ENCODE measurements at regions not wholly inside any gene's neighbourhood (a gene's known extent, or its start where the extent isn't known, plus 50 kb on each side); places are given as distances from the start of the nearest gene placed in this dataset.

- no peak for TF ChIP-seq CTCF (IDR thresholded peaks at IDR 0.05)
- TF ChIP-seq EZH2 (IDR thresholded peaks at IDR 0.05; ENCODE audit: borderline replicate concordance, insufficient read depth, low read depth, low read length, poor library complexity, severe bottlenecking), result no peak
- Histone ChIP-seq H4K20me1 (ENCODE audit: control insufficient read depth, insufficient read depth, low read length, poor library complexity, severe bottlenecking) (no peaks in the 10 kb centered on the region), H2AFZ (ENCODE audit: insufficient read depth, low read depth, low read length, poor library complexity, severe bottlenecking) (no peak overlapping the region), H3K27me3 (replicated peaks in 1 of 4; ENCODE audit: control extremely low read depth in 1 of 4, control insufficient read depth in 3 of 4, insufficient read depth in 4 of 4, low read length in 3 of 4) (no peaks in the 10 kb centered on the region), H3K9ac (ENCODE audit: low read length) (no peak overlapping the region), H3K4me1 (ENCODE audit: control insufficient read depth in 2 of 2, insufficient read depth in 2 of 2, low read length in 2 of 2) (peaks cover 35 to 37% of the 10 kb centered on the region in 2 donors), H3K9me3 (ENCODE audit: control extremely low read depth in 1 of 3, control insufficient read depth in 2 of 3, insufficient read depth in 1 of 3, low read length in 2 of 3) (no peaks in the 10 kb centered on the region), H3K4me2 (replicated peaks; ENCODE audit: low read depth, low read length, poor library complexity, severe bottlenecking) (no peak overlapping the region), H3K79me2 (ENCODE audit: control insufficient read depth, insufficient read depth, low read length) (peaks cover 4% of the 10 kb centered on the region), H3K36me3 (replicated peaks in 1 of 2; ENCODE audit: control extremely low read depth in 1 of 2, control insufficient read depth in 1 of 2, extremely low read depth in 1 of 2, insufficient read depth in 2 of 2, low read length in 1 of 2) (no peaks in the 10 kb centered on the region), H3K4me3 (ENCODE audit: control extremely low read depth in 1 of 5, extremely low read depth in 1 of 5, insufficient read depth in 1 of 5, low read depth in 2 of 5, low read length in 4 of 5) (no peak overlapping the region), H3K27ac (ENCODE audit: low read length in 2 of 2) (no peak overlapping the region)
- ATAC-seq (ENCODE audit: low read depth) (no peak), DNase-seq (no peak)
- ChIA-PET CTCF (interaction anchor here (0.7 kb wide), 1 partner anchor 223 kb away, joined by 3 read pairs; no protein-coding TSS in a partner anchor), POLR2A (no interaction called here)
- Mint-ChIP-seq H3K4me1 (peaks cover 41% of the 10 kb centered on the region), H3K27me3 (no peaks in the 10 kb centered on the region), H3K9me3 (ENCODE audit: insufficient read depth) (no peaks in the 10 kb centered on the region), H3K4me3 (no peak overlapping the region), H3K27ac (no peak overlapping the region)
- 97% methylated on average over 3 of the region's 8 CpGs for WGBS (ENCODE audit: insufficient coverage)
- intact Hi-C loops (cut with micrococcal nuclease), result no loop called here
Observed at GRCh38 chr15:99481113-99481950, 84.5 kb upstream of the MEF2A start.

- Histone ChIP-seq H3K27ac (ENCODE audit: low read length in 2 of 2) (no peak overlapping the region), H3K36me3 (replicated peaks in 1 of 2; ENCODE audit: control extremely low read depth in 1 of 2, control insufficient read depth in 1 of 2, extremely low read depth in 1 of 2, insufficient read depth in 2 of 2, low read length in 1 of 2) (no peaks in the 10 kb centered on the region), H3K27me3 (replicated peaks in 1 of 4; ENCODE audit: control extremely low read depth in 1 of 4, control insufficient read depth in 3 of 4, insufficient read depth in 4 of 4, low read length in 3 of 4) (no peaks in the 10 kb centered on the region), H3K4me2 (replicated peaks; ENCODE audit: low read depth, low read length, poor library complexity, severe bottlenecking) (no peak overlapping the region), H3K79me2 (ENCODE audit: control insufficient read depth, insufficient read depth, low read length) (peaks cover 4% of the 10 kb centered on the region), H4K20me1 (ENCODE audit: control insufficient read depth, insufficient read depth, low read length, poor library complexity, severe bottlenecking) (no peaks in the 10 kb centered on the region), H3K9ac (ENCODE audit: low read length) (no peak overlapping the region), H2AFZ (ENCODE audit: insufficient read depth, low read depth, low read length, poor library complexity, severe bottlenecking) (no peak overlapping the region), H3K4me1 (ENCODE audit: control insufficient read depth in 2 of 2, insufficient read depth in 2 of 2, low read length in 2 of 2) (peaks cover 34 to 36% of the 10 kb centered on the region in 2 donors), H3K9me3 (ENCODE audit: control extremely low read depth in 1 of 3, control insufficient read depth in 2 of 3, insufficient read depth in 1 of 3, low read length in 2 of 3) (no peaks in the 10 kb centered on the region), H3K4me3 (ENCODE audit: control extremely low read depth in 1 of 5, extremely low read depth in 1 of 5, insufficient read depth in 1 of 5, low read depth in 2 of 5, low read length in 4 of 5) (no peak overlapping the region)
- intact Hi-C loops (cut with micrococcal nuclease), result no loop called here
- WGBS (ENCODE audit: insufficient coverage), result no CpG with 5 or more reads among the region's 2 CpGs
- no peak for DNase-seq
- POLR2A ChIA-PET, result no interaction called here
- Mint-ChIP-seq H3K27ac (no peak overlapping the region), H3K27me3 (no peaks in the 10 kb centered on the region), H3K4me3 (no peak overlapping the region), H3K9me3 (ENCODE audit: insufficient read depth) (no peaks in the 10 kb centered on the region), H3K4me1 (peaks cover 40% of the 10 kb centered on the region)
- CTCF ChIA-PET, result interaction anchor here (0.7 kb wide), 1 partner anchor 223 kb away, joined by 3 read pairs; no protein-coding TSS in a partner anchor
- TF ChIP-seq EZH2 (IDR thresholded peaks at IDR 0.05; ENCODE audit: borderline replicate concordance, insufficient read depth, low read depth, low read length, poor library complexity, severe bottlenecking) (no peak), CTCF (IDR thresholded peaks at IDR 0.05) (no peak)
- ATAC-seq (ENCODE audit: low read depth), result no peak
Observed at GRCh38 chr15:99481951-99482230, 83.9 kb upstream of the MEF2A start.
